ENCODE measurements at regions not wholly inside any gene's neighbourhood (a gene's known extent, or its start where the extent isn't known, plus 50 kb on each side); places are given as distances from the start of the nearest gene placed in this dataset.
A peak's percentile ranks its signal among the peaks of the same experiment; 100 is the strongest.

- H3K27ac ChIP-seq: no peak overlapping the region
- peak; percentile 41 for DNase-seq
- no peaks in the 10 kb centered on the region for H3K4me1 ChIP-seq
- intact Hi-C loops (cut with DNase I): no loop called here
- H3K9me3 ChIP-seq: peaks cover 9% of the 10 kb centered on the region
- no peaks in the 10 kb centered on the region for H3K36me3 ChIP-seq
- H3K4me3 ChIP-seq: no peak overlapping the region
- no peaks in the 10 kb centered on the region for H3K27me3 ChIP-seq (ENCODE audit: low read depth)
- TF ChIP-seq CTCF (IDR thresholded peaks at IDR 0.05): no peak
- ATAC-seq: no peak
Measured at GRCh38 chr11:109192864-109193263, 229.1 kb upstream of the C11orf87 start.

GRCh38 chr11:109193880-109194279 is 228.1 kb upstream of the C11orf87 start:
- H3K9me3 ChIP-seq: peaks cover 9% of the 10 kb centered on the region
- ATAC-seq (no peak), DNase-seq (no peak)
- H3K4me1 ChIP-seq: no peaks in the 10 kb centered on the region
- H3K36me3 ChIP-seq: no peaks in the 10 kb centered on the region
- no peak overlapping the region for H3K27ac ChIP-seq
- no peak for TF ChIP-seq CTCF (IDR thresholded peaks at IDR 0.05)
- intact Hi-C loops (cut with DNase I): no loop called here
- H3K27me3 ChIP-seq (ENCODE audit: low read depth): no peaks in the 10 kb centered on the region
- H3K4me3 ChIP-seq: no peak overlapping the region

GRCh38 chr11:109196016-109196415 is 226.0 kb upstream of the C11orf87 start:
- intact Hi-C loops (cut with DNase I): no loop called here
- no peak for ATAC-seq

GRCh38 chr11:109197656-109198055 is 224.3 kb upstream of the C11orf87 start:
- H3K9me3 ChIP-seq: no peaks in the 10 kb centered on the region

More at GRCh38 chr11:109196016-109196415, 226.0 kb upstream of the C11orf87 start:
- Histone ChIP-seq H3K4me1 (no peaks in the 10 kb centered on the region), H3K36me3 (no peaks in the 10 kb centered on the region), H3K9me3 (peaks cover 9% of the 10 kb centered on the region), H3K27ac (no peak overlapping the region), H3K27me3 (ENCODE audit: low read depth) (no peaks in the 10 kb centered on the region), H3K4me3 (no peak overlapping the region)
- no peak for TF ChIP-seq CTCF (IDR thresholded peaks at IDR 0.05)
- DNase-seq: no peak

GRCh38 chr11:109203176-109203575 is 218.8 kb upstream of the C11orf87 start:
- no peak for ATAC-seq
- DNase-seq: no peak
- Histone ChIP-seq H3K27ac (no peak overlapping the region), H3K36me3 (no peaks in the 10 kb centered on the region), H3K4me3 (no peak overlapping the region), H3K4me1 (no peaks in the 10 kb centered on the region), H3K27me3 (ENCODE audit: low read depth) (no peaks in the 10 kb centered on the region), H3K9me3 (no peaks in the 10 kb centered on the region)
- no peak for TF ChIP-seq CTCF (IDR thresholded peaks at IDR 0.05)
- intact Hi-C loops (cut with DNase I): no loop called here

More at GRCh38 chr11:109197656-109198055, 224.3 kb upstream of the C11orf87 start:
- Histone ChIP-seq H3K4me1 (no peaks in the 10 kb centered on the region), H3K36me3 (no peaks in the 10 kb centered on the region), H3K4me3 (no peak overlapping the region), H3K27ac (no peak overlapping the region), H3K27me3 (ENCODE audit: low read depth) (no peaks in the 10 kb centered on the region)
- intact Hi-C loops (cut with DNase I): no loop called here
- no peak for TF ChIP-seq CTCF (IDR thresholded peaks at IDR 0.05)
- no peak for DNase-seq
- no peak for ATAC-seq

GRCh38 chr11:109205312-109205711 is 216.7 kb upstream of the C11orf87 start:
- H3K9me3 ChIP-seq: no peaks in the 10 kb centered on the region
- TF ChIP-seq CTCF (IDR thresholded peaks at IDR 0.05): no peak
- ATAC-seq (no peak), DNase-seq (no peak)
- no peaks in the 10 kb centered on the region for H3K27me3 ChIP-seq (ENCODE audit: low read depth)
- no peak overlapping the region for H3K27ac ChIP-seq
- no peaks in the 10 kb centered on the region for H3K4me1 ChIP-seq
- intact Hi-C loops (cut with DNase I): no loop called here
- H3K4me3 ChIP-seq: no peak overlapping the region
- H3K36me3 ChIP-seq: no peaks in the 10 kb centered on the region

All from lower lobe of right lung (tissue), 2 donors.